IMR-90 (cell line): ENCODE measurements at regions not wholly inside any gene's neighbourhood (a gene's known extent, or its start where the extent isn't known, plus 50 kb on each side); places are given as distances from the start of the nearest gene placed in this dataset.

ENCODE experiments used
- ATAC-seq: fragments of 200-7000 bp; cut with Tn5 transposase; 2 replicates; pipeline ENCODE4 v1.9.1; 2020; ENCODE audit warnings: low read depth, mild to moderate bottlenecking, moderate library complexity
- BruUV-seq: library from RNA; stranded (reverse); fragments of 400-500 nt; replicated peaks from 2 replicates; lab custom pipeline; 2021; lab: Mats Ljungman, UMichigan
- CTCF ChIA-PET: fragments of 300-600 bp; formaldehyde crosslinking; extraction: SDS; loops from one replicate; lab custom pipeline; 2021; ENCODE audit warnings: antibody characterized with exemption; lab: Yijun Ruan, JAX
- POLR2A ChIA-PET: fragments of 300-600 bp; sonication (Branson Sonifier 250); formaldehyde crosslinking; loops from one replicate; lab custom pipeline; 2022; ENCODE audit warnings: antibody characterized with exemption; ENCODE audit not compliant: unreplicated experiment; lab: Charles Lee
- DNase-seq: peaks from one replicate; pipeline ENCODE4 v3.0.0; 2013
- H2AFZ ChIP-seq: replicated peaks from 2 replicates; pipeline ENCODE3; 2013; ENCODE audit warnings: low read length, mild to moderate bottlenecking; ENCODE audit not compliant: poor library complexity
- H2AK5ac ChIP-seq: 2 replicates; pipeline ENCODE4 v1.6.1; 2013; ENCODE audit warnings: low read depth, low read length, inconsistent platforms
- H2AK9ac ChIP-seq: replicated peaks from 2 replicates; pipeline ENCODE3; 2013; ENCODE audit warnings: mild to moderate bottlenecking, low read depth, low read length, moderate library complexity; ENCODE audit not compliant: poor library complexity
- H2BK120ac ChIP-seq: 2 replicates; pipeline ENCODE4 v1.6.1; 2013; ENCODE audit warnings: low read depth, low read length, inconsistent platforms
- H2BK15ac ChIP-seq: 3 replicates; pipeline ENCODE4 v1.6.1; 2013; ENCODE audit warnings: low read depth, low read length, inconsistent platforms
- H2BK20ac ChIP-seq: 2 replicates; pipeline ENCODE4 v1.6.1; 2013; ENCODE audit warnings: low read depth, mild to moderate bottlenecking, inconsistent platforms, low read length, moderate library complexity
- H2BK5ac ChIP-seq: 2 replicates; pipeline ENCODE4 v1.6.1; 2013; ENCODE audit warnings: mild to moderate bottlenecking, low read depth, low read length, inconsistent platforms; ENCODE audit not compliant: poor library complexity, severe bottlenecking
- H3K14ac ChIP-seq: replicated peaks from 2 replicates; pipeline ENCODE4 v1.6.1; 2013; ENCODE audit warnings: low read depth, low read length, inconsistent platforms
- H3K18ac ChIP-seq: 2 replicates; pipeline ENCODE4 v1.6.1; 2013; ENCODE audit warnings: low read depth, low read length, control low read depth
- H3K23ac ChIP-seq: 2 replicates; pipeline ENCODE4 v1.6.1; 2013; ENCODE audit warnings: low read depth, low read length, inconsistent platforms
- H3K27ac ChIP-seq: 2 replicates; pipeline ENCODE4 v1.5.1; 2013; ENCODE audit warnings: mild to moderate bottlenecking, control low read depth, low read length; ENCODE audit not compliant: insufficient read depth
- H3K27me3 ChIP-seq: 2 replicates; pipeline ENCODE4 v1.6.1; 2013; ENCODE audit warnings: low read length; ENCODE audit not compliant: control insufficient read depth, insufficient read depth
- H3K36me3 ChIP-seq: 2 replicates; pipeline ENCODE4 v1.6.1; 2013; ENCODE audit warnings: low read length, mixed read lengths; ENCODE audit not compliant: control insufficient read depth, insufficient read depth
- H3K4ac ChIP-seq: 2 replicates; pipeline ENCODE4 v1.6.1; 2013; ENCODE audit warnings: low read depth, low read length, inconsistent platforms
- H3K4me1 ChIP-seq: 2 replicates; pipeline ENCODE4 v1.6.1; 2013; ENCODE audit warnings: low read length, mixed read lengths; ENCODE audit not compliant: control insufficient read depth, insufficient read depth
- H3K4me2 ChIP-seq: 2 replicates; pipeline ENCODE4 v1.6.1; 2013; ENCODE audit warnings: low read depth, mild to moderate bottlenecking, control low read depth, low read length, moderate library complexity
- H3K4me3 ChIP-seq: 2 replicates; pipeline ENCODE4 v1.5.1; 2013; ENCODE audit warnings: low read depth, mild to moderate bottlenecking, control low read depth, low read length, moderate library complexity; ENCODE audit not compliant: insufficient read depth
- H3K56ac ChIP-seq: 2 replicates; pipeline ENCODE4 v1.6.1; 2013; ENCODE audit warnings: low read length, inconsistent platforms; ENCODE audit not compliant: insufficient read depth; ENCODE audit errors: extremely low read depth
- H3K79me1 ChIP-seq, 2 experiments: 2 replicates each; pipeline ENCODE4 v1.6.1; 2013; ENCODE audit warnings: low read length in 2 of 2, inconsistent platforms in 1 of 2, low read depth in 1 of 2
- H3K9ac ChIP-seq: 2 replicates; pipeline ENCODE4 v1.6.1; 2013; ENCODE audit warnings: low read depth, low read length, control low read depth
- H3K9me1 ChIP-seq: 2 replicates; pipeline ENCODE4 v1.6.1; 2013; ENCODE audit warnings: low read length, inconsistent platforms; ENCODE audit not compliant: insufficient read depth
- H3K9me3 ChIP-seq: 2 replicates; pipeline ENCODE4 v1.6.1; 2013; ENCODE audit warnings: low read length; ENCODE audit not compliant: control insufficient read depth, insufficient read depth
- H4K20me1 ChIP-seq: 2 replicates; pipeline ENCODE4 v1.6.1; 2013; ENCODE audit warnings: low read length, inconsistent platforms; ENCODE audit not compliant: insufficient read depth
- H4K5ac ChIP-seq: 2 replicates; pipeline ENCODE4 v1.6.1; 2013; ENCODE audit warnings: mild to moderate bottlenecking, low read depth, low read length, control low read depth
- H4K8ac ChIP-seq, 2 experiments: 2 replicates each; pipeline ENCODE4 v1.6.1; 2013; ENCODE audit warnings: low read depth in 2 of 2, low read length in 2 of 2, control low read depth in 1 of 2, inconsistent platforms in 1 of 2
- H4K91ac ChIP-seq: 2 replicates; pipeline ENCODE4 v1.6.1; 2013; ENCODE audit warnings: low read depth, low read length, inconsistent platforms; ENCODE audit not compliant: insufficient read depth
- BHLHE40 ChIP-seq: fragments of 150-350 bp; IDR thresholded peaks from 2 replicates; pipeline ENCODE4 v1.6.1; 2016; ENCODE audit warnings: mild to moderate bottlenecking, low read depth, low read length
- CEBPB ChIP-seq: IDR thresholded peaks from 2 replicates; pipeline ENCODE4 v1.6.1; 2012; ENCODE audit warnings: low read depth, low read length, improper control_type of control experiment
- CTCF ChIP-seq: conservative IDR thresholded peaks from 2 replicates; pipeline ENCODE4 v1.5.1; 2012; ENCODE audit warnings: mild to moderate bottlenecking, low read depth, low read length, improper control_type of control experiment
- FOS ChIP-seq: fragments of 150-350 bp; IDR thresholded peaks from 2 replicates; pipeline ENCODE4 v1.6.1; 2016; ENCODE audit warnings: low read depth, low read length
- MAFK ChIP-seq: IDR thresholded peaks from 2 replicates; pipeline ENCODE4 v1.6.1; 2012; ENCODE audit warnings: low read depth, low read length, improper control_type of control experiment
- MAZ ChIP-seq: IDR thresholded peaks from 2 replicates; pipeline ENCODE4 v1.6.1; 2012; ENCODE audit warnings: low read depth, mild to moderate bottlenecking, low read length, improper control_type of control experiment, moderate library complexity, borderline replicate concordance
- NFE2L2 ChIP-seq: fragments of 150-350 bp; IDR thresholded peaks from 2 replicates; pipeline ENCODE4 v1.6.1; 2016; ENCODE audit warnings: low read depth, mild to moderate bottlenecking, low read length
- POLR2A ChIP-seq: IDR thresholded peaks from 2 replicates; pipeline ENCODE4 v1.6.1; 2012; ENCODE audit warnings: mild to moderate bottlenecking, low read depth, low read length
- USF2 ChIP-seq: fragments of 150-350 bp; IDR thresholded peaks from 2 replicates; pipeline ENCODE4 v1.6.1; 2017; ENCODE audit warnings: mild to moderate bottlenecking, antibody characterized with exemption, low read length, low read depth
- WGBS, 2 experiments: methylation state at CpG; one replicate each; pipeline versions ENCODE4 v1.1.5 to v1.1.7; 2013; ENCODE audit warnings: missing lambda C conversion rate in 2 of 2; ENCODE audit not compliant: insufficient read length in 1 of 2; ENCODE audit errors: extremely low coverage in 2 of 2; 5-methylcytosine and 5-hydroxymethylcytosine counted together
- dilution Hi-C: fragments of 300-500 bp; cut with HindIII; formaldehyde crosslinking; loops from one replicate; pipeline ENCODE4 v1.14.3; 2018; ENCODE audit warnings: low sequenced_read_pairs; ENCODE audit not compliant: unreplicated experiment
- in situ Hi-C: fragments of 300-500 bp; cut with MboI; formaldehyde crosslinking; loops from 3 replicates; pipeline ENCODE4 v1.14.3; 2019; ENCODE audit warnings: low sequenced_read_pairs, inconsistent platforms, mixed read lengths
- intact Hi-C: fragments of 100-400 bp; cut with micrococcal nuclease; formaldehyde crosslinking; loops from 2 replicates; pipeline ENCODE4 v1.10.0; 2022

- H2BK15ac ChIP-seq: no peak overlapping the region
- no peak overlapping the region for H2AK9ac ChIP-seq
- ATAC-seq: no peak
- ChIA-PET POLR2A (no interaction called here), CTCF (no interaction called here)
- H4K5ac ChIP-seq: no peak overlapping the region
- no peaks in the 10 kb centered on the region for H3K36me3 ChIP-seq
- H3K4ac ChIP-seq: no peak overlapping the region
- TF ChIP-seq CEBPB: no peak
- no peak for TF ChIP-seq MAZ
- TF ChIP-seq NFE2L2: no peak
- no peak for TF ChIP-seq USF2
- no peak for TF ChIP-seq FOS
- TF ChIP-seq CTCF: no peak
- no peak for TF ChIP-seq POLR2A
- TF ChIP-seq MAFK: no peak
- TF ChIP-seq BHLHE40: no peak
- H4K8ac ChIP-seq: no peak overlapping the region
- intact Hi-C loops: no loop called here
- no peak overlapping the region for H3K14ac ChIP-seq
- no peak overlapping the region for H3K56ac ChIP-seq
- WGBS, 2 experiments: no CpG with 5 or more reads among the region's 1 CpG
- no TSS peak for BruUV-seq
- in situ Hi-C loops: no loop called here
- H3K4me1 ChIP-seq: no peaks in the 10 kb centered on the region
- H3K4me2 ChIP-seq: no peak overlapping the region
- H3K9ac ChIP-seq: no peak overlapping the region
- no peak for DNase-seq
- H3K9me3 ChIP-seq: no peaks in the 10 kb centered on the region
- H2AK5ac ChIP-seq: no peak overlapping the region
- H4K20me1 ChIP-seq: no peaks in the 10 kb centered on the region
- H3K27ac ChIP-seq: no peak overlapping the region
- H3K18ac ChIP-seq: no peak overlapping the region
- H2BK5ac ChIP-seq: no peak overlapping the region
- H3K4me3 ChIP-seq: no peak overlapping the region
- no peak overlapping the region for H2BK20ac ChIP-seq
- H3K23ac ChIP-seq: no peak overlapping the region
- dilution Hi-C loops: no loop called here
- no peaks in the 10 kb centered on the region for H3K79me1 ChIP-seq
- H4K91ac ChIP-seq: no peak overlapping the region
- 0 out of 2 replicates have a peak, but pooled peaks cover 3% of the 10 kb centered on the region for H3K9me1 ChIP-seq
- no peak overlapping the region for H2AFZ ChIP-seq
- no peak overlapping the region for H2BK120ac ChIP-seq
- H3K27me3 ChIP-seq: no peaks in the 10 kb centered on the region
Observed at GRCh38 chr6:2596222-2596621, 154.5 kb downstream of the MYLK4 start.
